K562 (cell line): ENCODE measurements at regions not wholly inside any gene's neighbourhood (a gene's known extent, or its start where the extent isn't known, plus 50 kb on each side); places are given as distances from the start of the nearest gene placed in this dataset.

Source experiments
- ATAC-seq: fragments of 200-7000 bp; cut with Tn5 transposase; 3 replicates; pipeline ENCODE4 v1.9.1; 2020; ENCODE audit warnings: moderate library complexity
- BruUV-seq: library from RNA; stranded (reverse); fragments of 400-500 nt; replicated peaks from 2 replicates; lab custom pipeline; 2021; lab: Mats Ljungman, UMichigan
- CTCF ChIA-PET: fragments of 300-600 bp; formaldehyde crosslinking; extraction: SDS; loops from one replicate; lab custom pipeline; 2021; ENCODE audit warnings: low intra/inter-chr PET ratio; lab: Yijun Ruan, JAX
- POLR2A ChIA-PET: fragments of 300-600, 350-650 bp; sonication (Branson Sonifier 250); formaldehyde crosslinking; extraction: SDS; loops from one replicate; lab custom pipeline; 2021; ENCODE audit warnings: antibody characterized with exemption, inconsistent platforms; lab: Yijun Ruan, JAX
- DNase-seq, 4 experiments: peaks; one replicate each; pipeline versions ENCODE4 v3.0.0 to v3.0.0-alpha.2; 2011 to 2018; ENCODE audit warnings: low spot score in 3 of 4, mixed read lengths in 3 of 4; ENCODE audit errors: extremely low read depth in 1 of 4
- FAIRE-seq: peaks from 2 replicates; lab custom pipeline; 2011; peaks lifted over from hg19 to GRCh38; lab: Jason Lieb, UNC
- H2AFZ ChIP-seq: 2 replicates; pipeline ENCODE4 v1.6.0; 2011; ENCODE audit warnings: low read depth, low read length, control low read depth, inconsistent platforms
- H3K27ac ChIP-seq: fragments of 200-600 bp; 3 replicates; pipeline ENCODE4 v1.8.0; 2011; ENCODE audit warnings: low read depth, mild to moderate bottlenecking, control low read depth, inconsistent platforms, low read length, moderate library complexity, mixed read lengths; ENCODE audit errors: extremely low read depth
- H3K27me3 ChIP-seq, 2 experiments: fragments of 300-600 bp in 1 of 2; 2 replicates in 1 of 2; 3 replicates in 1 of 2; pipeline versions ENCODE4 v1.6.0 to v1.8.0; 2011; ENCODE audit warnings: inconsistent platforms in 2 of 2, low read length in 2 of 2, mild to moderate bottlenecking in 1 of 2, mixed read lengths in 1 of 2, moderate library complexity in 1 of 2; ENCODE audit not compliant: control insufficient read depth in 2 of 2, insufficient read depth in 2 of 2
- H3K36me3 ChIP-seq: fragments of 300-600 bp; 3 replicates; pipeline ENCODE4 v1.8.0; 2011; ENCODE audit warnings: mild to moderate bottlenecking, low read length, inconsistent platforms; ENCODE audit not compliant: control insufficient read depth, insufficient read depth
- H3K4me1 ChIP-seq, 2 experiments: fragments of 200-600 bp in 1 of 2; replicated peaks in 1 of 2; 2 replicates in 1 of 2; 3 replicates in 1 of 2; pipeline versions ENCODE4 v1.5.1 to v1.8.0; 2011; ENCODE audit warnings: inconsistent platforms in 2 of 2, low read length in 2 of 2, mild to moderate bottlenecking in 1 of 2, mixed read lengths in 1 of 2, moderate library complexity in 1 of 2; ENCODE audit not compliant: control insufficient read depth in 2 of 2, insufficient read depth in 2 of 2
- H3K4me2 ChIP-seq: 2 replicates; pipeline ENCODE4 v1.6.1; 2011; ENCODE audit warnings: low read length, control low read depth, inconsistent platforms, mixed read lengths; ENCODE audit not compliant: insufficient read depth
- H3K4me3 ChIP-seq: fragments of 200-600 bp; sonication (generic), shearing (Covaris generic); 2 replicates; pipeline ENCODE4 v1.5.1; 2016; ENCODE audit warnings: control low read depth, inconsistent platforms
- H3K79me2 ChIP-seq: fragments of 200-600 bp; 3 replicates; pipeline ENCODE4 v1.8.0; 2011; ENCODE audit warnings: low read length, inconsistent platforms; ENCODE audit not compliant: control insufficient read depth, insufficient read depth
- H3K9ac ChIP-seq, 2 experiments: 2 replicates each; pipeline versions ENCODE4 v1.6.0 to v1.6.1; 2011; ENCODE audit warnings: low read depth in 2 of 2, low read length in 2 of 2, control low read depth in 1 of 2, inconsistent platforms in 1 of 2, mild to moderate bottlenecking in 1 of 2, mixed read lengths in 1 of 2; ENCODE audit not compliant: insufficient read depth in 1 of 2
- H3K9me1 ChIP-seq: one replicate; pipeline ENCODE4 v1.6.0; 2011; ENCODE audit warnings: inconsistent platforms, mild to moderate bottlenecking, low read length, moderate library complexity; ENCODE audit not compliant: control insufficient read depth, insufficient read depth
- H3K9me3 ChIP-seq: replicated peaks from 2 replicates; pipeline ENCODE4 v1.5.1; 2011; ENCODE audit warnings: low read depth, low read length, inconsistent platforms; ENCODE audit not compliant: control insufficient read depth, insufficient read depth
- H4K20me1 ChIP-seq: replicated peaks from 2 replicates; pipeline ENCODE4 v1.6.1; 2011; ENCODE audit warnings: low read length, inconsistent platforms, mixed read lengths; ENCODE audit not compliant: control insufficient read depth, insufficient read depth
- ARID1B ChIP-seq: fragments of 450-650 bp; IDR thresholded peaks from 2 replicates; pipeline ENCODE4 v1.6.1; 2016; ENCODE audit warnings: antibody characterized with exemption, mild to moderate bottlenecking, inconsistent platforms
- ARID2 ChIP-seq: fragments of 450-650 bp; IDR thresholded peaks from 2 replicates; pipeline ENCODE4 v1.6.1; 2017; ENCODE audit warnings: antibody characterized with exemption, mild to moderate bottlenecking
- BHLHE40 ChIP-seq: IDR thresholded peaks from 2 replicates; pipeline ENCODE4 v1.6.1; 2011; ENCODE audit warnings: low read length, improper control_type of control experiment
- BMI1 ChIP-seq: fragments of 150-350 bp; IDR thresholded peaks from 2 replicates; pipeline ENCODE4 v1.6.1; 2014; ENCODE audit warnings: low read length
- EWSR1 ChIP-seq: fragments of 450-650 bp; IDR thresholded peaks from 2 replicates; pipeline ENCODE4 v1.6.1; 2018; ENCODE audit warnings: borderline replicate concordance, mild to moderate bottlenecking, low read depth, moderate library complexity; ENCODE audit not compliant: partially characterized antibody
- MTA2 ChIP-seq: fragments of 450-650 bp; IDR thresholded peaks from 2 replicates; pipeline ENCODE4 v1.6.1; 2016; ENCODE audit warnings: low read depth
- NRF1 ChIP-seq, 2 experiments: fragments of 450-650 bp; IDR thresholded peaks in 1 of 2; conservative IDR thresholded peaks in 1 of 2; 2 replicates each; pipeline ENCODE4 v1.6.1; 2014; ENCODE audit warnings: mild to moderate bottlenecking in 2 of 2
- PRMT5 ChIP-seq: sonication (generic); formaldehyde crosslinking; IDR thresholded peaks from 2 replicates; pipeline ENCODE4 v1.5.0; 2020; ENCODE audit warnings: missing genetic modification reagents
- ZBTB17 ChIP-seq: fragments of 450-650 bp; formaldehyde crosslinking; IDR thresholded peaks from 2 replicates; pipeline ENCODE4 v1.4.0; 2020; ENCODE audit warnings: mild to moderate bottlenecking
- ZC3H11A ChIP-seq: IDR thresholded peaks from 2 replicates; pipeline ENCODE4 v1.6.1; 2012; ENCODE audit warnings: low read depth, low read length, improper control_type of control experiment
- WGBS: fragments of 100-300 bp; shearing (Covaris generic); methylation state at CpG from one replicate; pipeline ENCODE4 v1.1.6; 2016; ENCODE audit warnings: low coverage, mixed read lengths; ENCODE audit not compliant: insufficient coverage; ENCODE audit errors: missing lambda C conversion rate; 5-methylcytosine and 5-hydroxymethylcytosine counted together
- in situ Hi-C: fragments of 300-500 bp; cut with MboI; formaldehyde crosslinking; loops from 4 replicates; pipeline ENCODE4 v1.15.0; 2018; ENCODE audit warnings: inconsistent platforms, mixed read lengths
- intact Hi-C: fragments of 100-400 bp; cut with micrococcal nuclease; formaldehyde crosslinking; loops from 2 replicates; pipeline ENCODE4 v1.14.2; 2022
- TF ChIP-seq, protein P1 (sequence below): IDR thresholded peaks from 2 replicates; pipeline ENCODE4 v1.6.1; 2011; ENCODE audit not compliant: insufficient read length; ENCODE audit errors: extremely low read depth
- TF ChIP-seq, protein P2 (sequence below): fragments of 450-650 bp; IDR thresholded peaks from 2 replicates; pipeline ENCODE4 v1.6.1; 2016; ENCODE audit warnings: mild to moderate bottlenecking, moderate library complexity

DNA sequence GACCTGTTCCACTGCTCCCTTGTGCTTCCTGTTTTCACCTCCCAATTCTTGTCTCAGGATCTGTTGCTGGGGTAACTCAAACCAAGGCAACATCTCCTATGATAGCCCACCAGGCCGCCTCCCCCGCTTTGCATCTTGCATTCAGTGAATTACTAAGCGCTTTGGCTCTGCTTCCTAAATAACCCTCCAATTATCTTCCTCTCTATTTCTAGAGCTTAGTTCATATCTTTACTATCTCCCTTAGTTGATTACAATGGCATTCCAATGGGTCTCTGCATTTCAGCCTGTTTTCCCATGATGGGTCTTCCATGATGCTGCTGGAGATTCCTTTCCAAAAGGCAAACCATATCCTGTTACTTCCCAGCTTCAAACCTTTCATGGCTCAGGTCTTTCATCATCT lies 117.2 kb upstream of the FERMT1 start:
- H4K20me1 ChIP-seq, result no peaks in the 10 kb centered on the region
- H3K79me2 ChIP-seq, result no peaks in the 10 kb centered on the region
- H3K9ac ChIP-seq, result no peak overlapping the region
- no peaks in the 10 kb centered on the region for H3K27me3 ChIP-seq
- in situ Hi-C loops (no loop called here), intact Hi-C loops (no loop called here)
- no peak for ATAC-seq
- no peak for DNase-seq
- H3K4me2 ChIP-seq, result no peak overlapping the region
- H3K9me1 ChIP-seq, result no peaks in the 10 kb centered on the region
- ChIA-PET CTCF (no interaction called here), POLR2A (no interaction called here)
- H3K27ac ChIP-seq, result no peak overlapping the region
- no peaks in the 10 kb centered on the region for H3K36me3 ChIP-seq
- no peaks in the 10 kb centered on the region for H3K4me1 ChIP-seq
- WGBS, result 7% methylated on average over 3 of the region's 3 CpGs
- H3K4me3 ChIP-seq, result no peak overlapping the region
- FAIRE-seq, result no peak
- no TSS peak for BruUV-seq
- no peaks in the 10 kb centered on the region for H3K9me3 ChIP-seq
- H2AFZ ChIP-seq, result no peak overlapping the region
- TF ChIP-seq NRF1 (conservative IDR thresholded peaks at IDR 0.05 in 1 of 2, IDR thresholded peaks at IDR 0.05 in 1 of 2) (no peak), ZBTB17 (CRISPR knock-in tag) (no peak), BMI1 (no peak), ARID1B (no peak), ZC3H11A (no peak), MTA2 (no peak), BHLHE40 (no peak), EWSR1 (no peak), PRMT5 (CRISPR knock-in tag) (no peak), ARID2 (no peak)
- TF ChIP-seq, protein P1, sequence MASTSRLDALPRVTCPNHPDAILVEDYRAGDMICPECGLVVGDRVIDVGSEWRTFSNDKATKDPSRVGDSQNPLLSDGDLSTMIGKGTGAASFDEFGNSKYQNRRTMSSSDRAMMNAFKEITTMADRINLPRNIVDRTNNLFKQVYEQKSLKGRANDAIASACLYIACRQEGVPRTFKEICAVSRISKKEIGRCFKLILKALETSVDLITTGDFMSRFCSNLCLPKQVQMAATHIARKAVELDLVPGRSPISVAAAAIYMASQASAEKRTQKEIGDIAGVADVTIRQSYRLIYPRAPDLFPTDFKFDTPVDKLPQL, result no peak
- TF ChIP-seq, protein P2, sequence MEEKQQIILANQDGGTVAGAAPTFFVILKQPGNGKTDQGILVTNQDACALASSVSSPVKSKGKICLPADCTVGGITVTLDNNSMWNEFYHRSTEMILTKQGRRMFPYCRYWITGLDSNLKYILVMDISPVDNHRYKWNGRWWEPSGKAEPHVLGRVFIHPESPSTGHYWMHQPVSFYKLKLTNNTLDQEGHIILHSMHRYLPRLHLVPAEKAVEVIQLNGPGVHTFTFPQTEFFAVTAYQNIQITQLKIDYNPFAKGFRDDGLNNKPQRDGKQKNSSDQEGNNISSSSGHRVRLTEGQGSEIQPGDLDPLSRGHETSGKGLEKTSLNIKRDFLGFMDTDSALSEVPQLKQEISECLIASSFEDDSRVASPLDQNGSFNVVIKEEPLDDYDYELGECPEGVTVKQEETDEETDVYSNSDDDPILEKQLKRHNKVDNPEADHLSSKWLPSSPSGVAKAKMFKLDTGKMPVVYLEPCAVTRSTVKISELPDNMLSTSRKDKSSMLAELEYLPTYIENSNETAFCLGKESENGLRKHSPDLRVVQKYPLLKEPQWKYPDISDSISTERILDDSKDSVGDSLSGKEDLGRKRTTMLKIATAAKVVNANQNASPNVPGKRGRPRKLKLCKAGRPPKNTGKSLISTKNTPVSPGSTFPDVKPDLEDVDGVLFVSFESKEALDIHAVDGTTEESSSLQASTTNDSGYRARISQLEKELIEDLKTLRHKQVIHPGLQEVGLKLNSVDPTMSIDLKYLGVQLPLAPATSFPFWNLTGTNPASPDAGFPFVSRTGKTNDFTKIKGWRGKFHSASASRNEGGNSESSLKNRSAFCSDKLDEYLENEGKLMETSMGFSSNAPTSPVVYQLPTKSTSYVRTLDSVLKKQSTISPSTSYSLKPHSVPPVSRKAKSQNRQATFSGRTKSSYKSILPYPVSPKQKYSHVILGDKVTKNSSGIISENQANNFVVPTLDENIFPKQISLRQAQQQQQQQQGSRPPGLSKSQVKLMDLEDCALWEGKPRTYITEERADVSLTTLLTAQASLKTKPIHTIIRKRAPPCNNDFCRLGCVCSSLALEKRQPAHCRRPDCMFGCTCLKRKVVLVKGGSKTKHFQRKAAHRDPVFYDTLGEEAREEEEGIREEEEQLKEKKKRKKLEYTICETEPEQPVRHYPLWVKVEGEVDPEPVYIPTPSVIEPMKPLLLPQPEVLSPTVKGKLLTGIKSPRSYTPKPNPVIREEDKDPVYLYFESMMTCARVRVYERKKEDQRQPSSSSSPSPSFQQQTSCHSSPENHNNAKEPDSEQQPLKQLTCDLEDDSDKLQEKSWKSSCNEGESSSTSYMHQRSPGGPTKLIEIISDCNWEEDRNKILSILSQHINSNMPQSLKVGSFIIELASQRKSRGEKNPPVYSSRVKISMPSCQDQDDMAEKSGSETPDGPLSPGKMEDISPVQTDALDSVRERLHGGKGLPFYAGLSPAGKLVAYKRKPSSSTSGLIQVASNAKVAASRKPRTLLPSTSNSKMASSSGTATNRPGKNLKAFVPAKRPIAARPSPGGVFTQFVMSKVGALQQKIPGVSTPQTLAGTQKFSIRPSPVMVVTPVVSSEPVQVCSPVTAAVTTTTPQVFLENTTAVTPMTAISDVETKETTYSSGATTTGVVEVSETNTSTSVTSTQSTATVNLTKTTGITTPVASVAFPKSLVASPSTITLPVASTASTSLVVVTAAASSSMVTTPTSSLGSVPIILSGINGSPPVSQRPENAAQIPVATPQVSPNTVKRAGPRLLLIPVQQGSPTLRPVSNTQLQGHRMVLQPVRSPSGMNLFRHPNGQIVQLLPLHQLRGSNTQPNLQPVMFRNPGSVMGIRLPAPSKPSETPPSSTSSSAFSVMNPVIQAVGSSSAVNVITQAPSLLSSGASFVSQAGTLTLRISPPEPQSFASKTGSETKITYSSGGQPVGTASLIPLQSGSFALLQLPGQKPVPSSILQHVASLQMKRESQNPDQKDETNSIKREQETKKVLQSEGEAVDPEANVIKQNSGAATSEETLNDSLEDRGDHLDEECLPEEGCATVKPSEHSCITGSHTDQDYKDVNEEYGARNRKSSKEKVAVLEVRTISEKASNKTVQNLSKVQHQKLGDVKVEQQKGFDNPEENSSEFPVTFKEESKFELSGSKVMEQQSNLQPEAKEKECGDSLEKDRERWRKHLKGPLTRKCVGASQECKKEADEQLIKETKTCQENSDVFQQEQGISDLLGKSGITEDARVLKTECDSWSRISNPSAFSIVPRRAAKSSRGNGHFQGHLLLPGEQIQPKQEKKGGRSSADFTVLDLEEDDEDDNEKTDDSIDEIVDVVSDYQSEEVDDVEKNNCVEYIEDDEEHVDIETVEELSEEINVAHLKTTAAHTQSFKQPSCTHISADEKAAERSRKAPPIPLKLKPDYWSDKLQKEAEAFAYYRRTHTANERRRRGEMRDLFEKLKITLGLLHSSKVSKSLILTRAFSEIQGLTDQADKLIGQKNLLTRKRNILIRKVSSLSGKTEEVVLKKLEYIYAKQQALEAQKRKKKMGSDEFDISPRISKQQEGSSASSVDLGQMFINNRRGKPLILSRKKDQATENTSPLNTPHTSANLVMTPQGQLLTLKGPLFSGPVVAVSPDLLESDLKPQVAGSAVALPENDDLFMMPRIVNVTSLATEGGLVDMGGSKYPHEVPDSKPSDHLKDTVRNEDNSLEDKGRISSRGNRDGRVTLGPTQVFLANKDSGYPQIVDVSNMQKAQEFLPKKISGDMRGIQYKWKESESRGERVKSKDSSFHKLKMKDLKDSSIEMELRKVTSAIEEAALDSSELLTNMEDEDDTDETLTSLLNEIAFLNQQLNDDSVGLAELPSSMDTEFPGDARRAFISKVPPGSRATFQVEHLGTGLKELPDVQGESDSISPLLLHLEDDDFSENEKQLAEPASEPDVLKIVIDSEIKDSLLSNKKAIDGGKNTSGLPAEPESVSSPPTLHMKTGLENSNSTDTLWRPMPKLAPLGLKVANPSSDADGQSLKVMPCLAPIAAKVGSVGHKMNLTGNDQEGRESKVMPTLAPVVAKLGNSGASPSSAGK, result no peak
